A673 (cell line): ENCODE measurements at regions not wholly inside any gene's neighbourhood (a gene's known extent, or its start where the extent isn't known, plus 50 kb on each side); places are given as distances from the start of the nearest gene placed in this dataset.

Experiments used
- BruUV-seq: library from RNA; stranded (reverse); fragments of 400-500 nt; replicated peaks from 2 replicates; lab custom pipeline; 2021; lab: Mats Ljungman, UMichigan
- CTCF ChIA-PET: fragments of 300-600 bp; sonication (Branson Sonifier 250); formaldehyde crosslinking; loops from one replicate; lab custom pipeline; 2022; ENCODE audit warnings: antibody characterized with exemption; lab: Charles Lee
- POLR2A ChIA-PET: fragments of 300-600 bp; sonication (Branson Sonifier 250); formaldehyde crosslinking; loops from one replicate; lab custom pipeline; 2022; ENCODE audit warnings: antibody characterized with exemption; ENCODE audit not compliant: low non-redundant PET; lab: Charles Lee
- DNase-seq: peaks from one replicate; pipeline ENCODE4 v3.0.0-alpha.2; 2015; ENCODE audit warnings: low spot score
- H3K27ac ChIP-seq: fragments of 200-600 bp; sonication (generic); 2 replicates; pipeline ENCODE4 v1.5.1; 2016; ENCODE audit warnings: mixed run types, low read depth, mild to moderate bottlenecking, mixed read lengths, antibody characterized with exemption, low read length; ENCODE audit not compliant: poor library complexity, severe bottlenecking
- H3K27me3 ChIP-seq: fragments of 200-600 bp; sonication (generic); replicated peaks from 2 replicates; pipeline ENCODE4 v1.6.1; 2017; ENCODE audit warnings: mixed run types, low read depth, mild to moderate bottlenecking, mixed read lengths, antibody characterized with exemption, low read length; ENCODE audit not compliant: insufficient read depth, poor library complexity
- H3K36me3 ChIP-seq: fragments of 200-600 bp; sonication (generic); 2 replicates; pipeline ENCODE4 v1.6.1; 2016; ENCODE audit warnings: mixed run types, mild to moderate bottlenecking, mixed read lengths, antibody characterized with exemption, low read length; ENCODE audit not compliant: insufficient read depth, poor library complexity, severe bottlenecking
- H3K4me1 ChIP-seq: fragments of 200-600 bp; sonication (generic); 2 replicates; pipeline ENCODE4 v1.6.1; 2017; ENCODE audit warnings: mixed run types, mild to moderate bottlenecking, mixed read lengths, antibody characterized with exemption, low read length; ENCODE audit not compliant: insufficient read depth, poor library complexity, severe bottlenecking
- H3K4me3 ChIP-seq: fragments of 200-600 bp; sonication (generic); 2 replicates; pipeline ENCODE4 v1.5.1; 2016; ENCODE audit warnings: low read depth, mixed run types, mild to moderate bottlenecking, mixed read lengths, low read length; ENCODE audit not compliant: poor library complexity, severe bottlenecking
- H3K9me3 ChIP-seq: fragments of 200-600 bp; sonication (generic); 2 replicates; pipeline ENCODE4 v1.6.1; 2016; ENCODE audit warnings: mixed run types, low read depth, mild to moderate bottlenecking, mixed read lengths, antibody characterized with exemption, low read length; ENCODE audit not compliant: poor library complexity, severe bottlenecking
- CTCF ChIP-seq: fragments of 300-800, 200-600 bp; sonication (generic); conservative IDR thresholded peaks from 2 replicates; pipeline ENCODE4 v1.5.1; 2017; ENCODE audit warnings: low read depth, mild to moderate bottlenecking, antibody characterized with exemption, low read length, moderate library complexity, mixed read lengths
- EZH2 ChIP-seq: fragments of 200-600 bp; sonication (generic); IDR thresholded peaks from 2 replicates; pipeline ENCODE4 v1.6.1; 2017; ENCODE audit warnings: borderline replicate concordance, low read depth, mild to moderate bottlenecking, mixed read lengths, antibody characterized with exemption, low read length; ENCODE audit not compliant: poor library complexity, severe bottlenecking
- intact Hi-C: fragments of 100-400 bp; cut with micrococcal nuclease; formaldehyde crosslinking; loops from one replicate; pipeline ENCODE4 v1.10.0; 2022; ENCODE audit not compliant: unreplicated experiment

- Histone ChIP-seq H3K27ac (no peak overlapping the region), H3K27me3 (no peaks in the 10 kb centered on the region), H3K4me3 (no peak overlapping the region), H3K9me3 (no peaks in the 10 kb centered on the region), H3K4me1 (no peaks in the 10 kb centered on the region), H3K36me3 (no peaks in the 10 kb centered on the region)
- ChIA-PET CTCF (no interaction called here), POLR2A (interaction anchor here (0.6 kb wide), 1 partner anchor 115 kb away, joined by 5 read pairs; no protein-coding TSS in a partner anchor)
- intact Hi-C loops = no loop called here
- BruUV-seq = no TSS peak
- no peak for TF ChIP-seq CTCF
- DNase-seq = peak; percentile 16
Measured at GRCh38 chr4:27836523-27836922, 975.9 kb downstream of the STIM2 start.

- H3K4me3 ChIP-seq = no peak overlapping the region
- no peak overlapping the region for H3K27ac ChIP-seq
- no peak for DNase-seq
- H3K27me3 ChIP-seq = no peaks in the 10 kb centered on the region
- no peaks in the 10 kb centered on the region for H3K9me3 ChIP-seq
- H3K36me3 ChIP-seq = no peaks in the 10 kb centered on the region
- ChIA-PET CTCF (no interaction called here), POLR2A (no interaction called here)
- no TSS peak for BruUV-seq
- intact Hi-C loops = no loop called here
- no peak for TF ChIP-seq CTCF
- TF ChIP-seq EZH2 = no peak
- H3K4me1 ChIP-seq = peaks cover 3% of the 10 kb centered on the region
Measured at GRCh38 chr4:27843776-27844175, 983.1 kb downstream of the STIM2 start.

- Histone ChIP-seq H3K4me1 (peaks cover 3% of the 10 kb centered on the region), H3K4me3 (no peak overlapping the region), H3K27ac (no peak overlapping the region), H3K9me3 (no peaks in the 10 kb centered on the region), H3K36me3 (no peaks in the 10 kb centered on the region), H3K27me3 (no peaks in the 10 kb centered on the region)
- TF ChIP-seq EZH2 (no peak), CTCF (no peak)
- CTCF ChIA-PET = no interaction called here
- peak; percentile 6 for DNase-seq
- no TSS peak for BruUV-seq
- intact Hi-C loops = no loop called here
- POLR2A ChIA-PET = no interaction called here
Measured at GRCh38 chr4:27844376-27844775, 983.7 kb downstream of the STIM2 start.
